Stomach (tissue), 4 donors: ENCODE measurements at regions not wholly inside any gene's neighbourhood (a gene's known extent, or its start where the extent isn't known, plus 50 kb on each side); places are given as distances from the start of the nearest gene placed in this dataset.

ENCODE experiments used
- CTCF ChIP-seq, 7 experiments: fragments of 450-650 bp in 4 of 7; fragments of 200-600 bp in 3 of 7; sonication (generic) in 3 of 7; IDR thresholded peaks; one replicate each; pipeline ENCODE4 v1.5.1; 2016 to 2019; ENCODE audit warnings: antibody characterized with exemption in 7 of 7, control low read depth in 2 of 7, mild to moderate bottlenecking in 1 of 7
- EP300 ChIP-seq: sonication (generic); formaldehyde crosslinking; IDR thresholded peaks from one replicate; pipeline ENCODE4 v1.6.1; 2017; ENCODE audit warnings: antibody characterized with exemption
- POLR2A ChIP-seq, 4 donors: fragments of 450-650 bp; IDR thresholded peaks; one replicate each; pipeline ENCODE4 v1.6.1; 2016; ENCODE audit warnings: antibody characterized with exemption in 4 of 4, control low read depth in 2 of 4, mild to moderate bottlenecking in 1 of 4, moderate library complexity in 1 of 4
- POLR2AphosphoS5 ChIP-seq, 3 donors: sonication (generic); formaldehyde crosslinking; IDR thresholded peaks; one replicate each; pipeline ENCODE4 v1.6.1; 2016; ENCODE audit warnings: antibody characterized with exemption in 3 of 3

- TF ChIP-seq CTCF (IDR thresholded peaks at IDR 0.05) (no peak), POLR2A (IDR thresholded peaks at IDR 0.05) (no peak), POLR2AphosphoS5 (IDR thresholded peaks at IDR 0.05) (no peak), EP300 (no peak)
These were observed 358.1 kb upstream of the CRIM1 start for GRCh38 chr2:35997488-35997887.
